C4-2B (cell line): ENCODE measurements at regions not wholly inside any gene's neighbourhood (a gene's known extent, or its start where the extent isn't known, plus 50 kb on each side); places are given as distances from the start of the nearest gene placed in this dataset.

ENCODE experiments used
- ZFX ChIP-seq: fragments of 450-650 bp; IDR thresholded peaks from 2 replicates; pipeline ENCODE4 v1.6.1; 2017
- TF ChIP-seq, protein P1 (sequence below): fragments of 450-650 bp; conservative IDR thresholded peaks from 2 replicates; pipeline ENCODE4 v1.5.1; 2017; ENCODE audit warnings: mild to moderate bottlenecking

GRCh38 chr4:161321706-161322105 lies 842.1 kb downstream of the FSTL5 start:
- TF ChIP-seq, protein P1, sequence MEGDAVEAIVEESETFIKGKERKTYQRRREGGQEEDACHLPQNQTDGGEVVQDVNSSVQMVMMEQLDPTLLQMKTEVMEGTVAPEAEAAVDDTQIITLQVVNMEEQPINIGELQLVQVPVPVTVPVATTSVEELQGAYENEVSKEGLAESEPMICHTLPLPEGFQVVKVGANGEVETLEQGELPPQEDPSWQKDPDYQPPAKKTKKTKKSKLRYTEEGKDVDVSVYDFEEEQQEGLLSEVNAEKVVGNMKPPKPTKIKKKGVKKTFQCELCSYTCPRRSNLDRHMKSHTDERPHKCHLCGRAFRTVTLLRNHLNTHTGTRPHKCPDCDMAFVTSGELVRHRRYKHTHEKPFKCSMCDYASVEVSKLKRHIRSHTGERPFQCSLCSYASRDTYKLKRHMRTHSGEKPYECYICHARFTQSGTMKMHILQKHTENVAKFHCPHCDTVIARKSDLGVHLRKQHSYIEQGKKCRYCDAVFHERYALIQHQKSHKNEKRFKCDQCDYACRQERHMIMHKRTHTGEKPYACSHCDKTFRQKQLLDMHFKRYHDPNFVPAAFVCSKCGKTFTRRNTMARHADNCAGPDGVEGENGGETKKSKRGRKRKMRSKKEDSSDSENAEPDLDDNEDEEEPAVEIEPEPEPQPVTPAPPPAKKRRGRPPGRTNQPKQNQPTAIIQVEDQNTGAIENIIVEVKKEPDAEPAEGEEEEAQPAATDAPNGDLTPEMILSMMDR = no peak
- TF ChIP-seq ZFX = no peak
